ENCODE measurements at regions not wholly inside any gene's neighbourhood (a gene's known extent, or its start where the extent isn't known, plus 50 kb on each side); places are given as distances from the start of the nearest gene placed in this dataset.
"Not testable (repeated sequence)": the region's sequence is repeated elsewhere in the genome, so short reads cannot be mapped to it uniquely, and the experiment has no call there.

DNA sequence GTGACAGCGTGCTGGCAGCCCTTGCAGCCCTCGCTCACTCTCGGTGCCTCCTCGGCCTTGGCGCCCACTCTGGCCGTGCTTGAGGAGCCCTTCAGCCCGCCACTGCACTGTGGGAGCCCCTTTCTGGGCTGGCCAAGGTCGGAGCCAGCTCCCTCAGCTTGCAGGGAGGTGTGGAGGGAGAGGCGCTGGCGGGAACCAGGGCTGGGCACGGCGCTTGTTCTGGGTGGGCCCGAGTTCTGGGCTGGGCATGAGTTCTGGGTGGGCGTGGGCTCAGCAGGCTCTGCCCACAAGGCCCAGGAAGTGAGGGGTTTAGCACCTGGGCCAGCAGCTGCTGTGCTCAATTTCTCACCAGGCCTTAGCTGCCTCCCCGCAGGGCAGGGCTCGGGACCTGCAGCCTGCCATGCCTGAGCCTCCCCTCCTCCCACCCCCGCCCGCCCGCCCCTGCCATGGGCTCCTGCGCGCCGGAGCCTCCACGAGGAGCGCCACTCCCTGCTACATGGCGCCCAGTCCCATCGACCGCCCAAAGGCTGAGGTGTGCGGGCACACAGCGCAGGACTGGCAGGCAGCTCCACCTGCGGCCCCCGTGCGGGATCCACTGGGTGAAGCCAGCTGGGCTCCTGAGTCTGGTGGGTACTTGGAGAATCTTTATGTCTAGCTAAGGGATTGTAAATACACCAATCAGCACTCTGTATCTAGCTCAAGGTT is 169.7 kb downstream of the DEPDC1B start:
- not testable (repeated sequence) for TF ChIP-seq POLR2A, POLR2AphosphoS5 (IDR thresholded peaks at IDR 0.05; ENCODE audit: low read depth, low read length)

Measured in GM12891 (cell line).